Caco-2 (cell line): ENCODE measurements at regions not wholly inside any gene's neighbourhood (a gene's known extent, or its start where the extent isn't known, plus 50 kb on each side); places are given as distances from the start of the nearest gene placed in this dataset.

Experiments used
- BruUV-seq: library from RNA; stranded (reverse); fragments of 400-500 nt; replicated peaks from 2 replicates; lab custom pipeline; 2021; lab: Mats Ljungman, UMichigan
- CTCF ChIA-PET: fragments of 300-600 bp; sonication (Branson Sonifier 250); formaldehyde crosslinking; loops from one replicate; lab custom pipeline; 2022; ENCODE audit warnings: antibody characterized with exemption; lab: Charles Lee
- POLR2A ChIA-PET: fragments of 300-600 bp; sonication (Branson Sonifier 250); formaldehyde crosslinking; loops from one replicate; lab custom pipeline; 2022; ENCODE audit warnings: antibody characterized with exemption; lab: Charles Lee
- DNase-seq, 2 experiments: peaks; one replicate each; pipeline versions ENCODE4 v3.0.0 to v3.0.0-alpha.2; 2020 to 2022
- H3K27me3 ChIP-seq: replicated peaks from 2 replicates; pipeline ENCODE4 v1.6.0; 2011; ENCODE audit warnings: low read length; ENCODE audit not compliant: control insufficient read depth, insufficient read depth
- H3K36me3 ChIP-seq: 2 replicates; pipeline ENCODE4 v1.5.1; 2011; ENCODE audit warnings: low read length; ENCODE audit not compliant: control insufficient read depth, insufficient read depth
- H3K4me1 ChIP-seq: fragments of 250-450 bp; sonication (Bioruptor Pico); 2 replicates; pipeline ENCODE4 v1.5.1; 2020; ENCODE audit warnings: mild to moderate bottlenecking
- H3K4me3 ChIP-seq: 2 replicates; pipeline ENCODE4 v1.5.1; 2011; ENCODE audit warnings: low read depth, mild to moderate bottlenecking, control low read depth, low read length
- H3K9me3 ChIP-seq: fragments of 250-450 bp; sonication (Bioruptor Pico); 2 replicates; pipeline ENCODE4 v1.5.1; 2020; ENCODE audit warnings: mild to moderate bottlenecking, moderate library complexity
- H3K27ac Mint-ChIP-seq: one replicate; pipeline ENCODE4 v1.8.0; 2022; ENCODE audit warnings: mixed read lengths; ENCODE audit not compliant: unreplicated experiment
- H3K27me3 Mint-ChIP-seq: one replicate; pipeline ENCODE4 v1.8.0; 2022; ENCODE audit warnings: mixed read lengths; ENCODE audit not compliant: insufficient read depth, unreplicated experiment
- H3K36me3 Mint-ChIP-seq: one replicate; pipeline ENCODE4 v1.8.0; 2022; ENCODE audit warnings: mild to moderate bottlenecking, mixed read lengths; ENCODE audit not compliant: insufficient read depth, unreplicated experiment
- H3K4me1 Mint-ChIP-seq: one replicate; pipeline ENCODE4 v1.8.0; 2022; ENCODE audit warnings: low read depth, mixed read lengths; ENCODE audit not compliant: unreplicated experiment
- H3K4me3 Mint-ChIP-seq: one replicate; pipeline ENCODE4 v1.8.0; 2022; ENCODE audit warnings: mild to moderate bottlenecking, moderate library complexity, mixed read lengths; ENCODE audit not compliant: unreplicated experiment
- H3K9me3 Mint-ChIP-seq: one replicate; pipeline ENCODE4 v1.8.0; 2022; ENCODE audit warnings: mixed read lengths; ENCODE audit not compliant: unreplicated experiment
- intact Hi-C: fragments of 100-400 bp; cut with micrococcal nuclease; formaldehyde crosslinking; loops from one replicate; pipeline ENCODE4 v1.10.0; 2022; ENCODE audit not compliant: unreplicated experiment
- TF ChIP-seq, protein P1 (sequence below), 2 experiments: fragments of 200-600 bp in 1 of 2; IDR thresholded peaks; 1 replicate in 1 of 2; 2 replicates in 1 of 2; pipeline versions ENCODE4 v1.5.1 to v1.8.0; 2011 to 2022; ENCODE audit warnings: antibody characterized with exemption in 1 of 2, control low read depth in 1 of 2, inconsistent platforms in 1 of 2, low read depth in 1 of 2, low read length in 1 of 2, mild to moderate bottlenecking in 1 of 2, moderate library complexity in 1 of 2; ENCODE audit not compliant: insufficient read depth in 1 of 2, severe bottlenecking in 1 of 2, unreplicated experiment in 1 of 2

GRCh38 chr3:107428051-107428858, 51.0 kb downstream of the CCDC54 start:
- CTCF ChIA-PET, result no interaction called here
- DNase-seq, result no peak
- Histone ChIP-seq H3K27me3 (no peaks in the 10 kb centered on the region), H3K4me3 (no peak overlapping the region), H3K4me1 (no peaks in the 10 kb centered on the region), H3K36me3 (no peaks in the 10 kb centered on the region), H3K9me3 (no peaks in the 10 kb centered on the region)
- Mint-ChIP-seq H3K9me3 (no peaks in the 10 kb centered on the region), H3K4me1 (no peaks in the 10 kb centered on the region), H3K4me3 (no peak overlapping the region), H3K27ac (no peak overlapping the region), H3K36me3 (no peaks in the 10 kb centered on the region), H3K27me3 (peaks cover 3% of the 10 kb centered on the region)
- BruUV-seq, result no TSS peak
- TF ChIP-seq, protein P1, sequence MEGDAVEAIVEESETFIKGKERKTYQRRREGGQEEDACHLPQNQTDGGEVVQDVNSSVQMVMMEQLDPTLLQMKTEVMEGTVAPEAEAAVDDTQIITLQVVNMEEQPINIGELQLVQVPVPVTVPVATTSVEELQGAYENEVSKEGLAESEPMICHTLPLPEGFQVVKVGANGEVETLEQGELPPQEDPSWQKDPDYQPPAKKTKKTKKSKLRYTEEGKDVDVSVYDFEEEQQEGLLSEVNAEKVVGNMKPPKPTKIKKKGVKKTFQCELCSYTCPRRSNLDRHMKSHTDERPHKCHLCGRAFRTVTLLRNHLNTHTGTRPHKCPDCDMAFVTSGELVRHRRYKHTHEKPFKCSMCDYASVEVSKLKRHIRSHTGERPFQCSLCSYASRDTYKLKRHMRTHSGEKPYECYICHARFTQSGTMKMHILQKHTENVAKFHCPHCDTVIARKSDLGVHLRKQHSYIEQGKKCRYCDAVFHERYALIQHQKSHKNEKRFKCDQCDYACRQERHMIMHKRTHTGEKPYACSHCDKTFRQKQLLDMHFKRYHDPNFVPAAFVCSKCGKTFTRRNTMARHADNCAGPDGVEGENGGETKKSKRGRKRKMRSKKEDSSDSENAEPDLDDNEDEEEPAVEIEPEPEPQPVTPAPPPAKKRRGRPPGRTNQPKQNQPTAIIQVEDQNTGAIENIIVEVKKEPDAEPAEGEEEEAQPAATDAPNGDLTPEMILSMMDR (IDR thresholded peaks at IDR 0.05; ENCODE audit: insufficient read depth in 1 of 2, low read depth in 1 of 2, low read length in 1 of 2, severe bottlenecking in 1 of 2, unreplicated experiment in 1 of 2), result no peak
- POLR2A ChIA-PET, result no interaction called here
- intact Hi-C loops, result no loop called here

DNA sequence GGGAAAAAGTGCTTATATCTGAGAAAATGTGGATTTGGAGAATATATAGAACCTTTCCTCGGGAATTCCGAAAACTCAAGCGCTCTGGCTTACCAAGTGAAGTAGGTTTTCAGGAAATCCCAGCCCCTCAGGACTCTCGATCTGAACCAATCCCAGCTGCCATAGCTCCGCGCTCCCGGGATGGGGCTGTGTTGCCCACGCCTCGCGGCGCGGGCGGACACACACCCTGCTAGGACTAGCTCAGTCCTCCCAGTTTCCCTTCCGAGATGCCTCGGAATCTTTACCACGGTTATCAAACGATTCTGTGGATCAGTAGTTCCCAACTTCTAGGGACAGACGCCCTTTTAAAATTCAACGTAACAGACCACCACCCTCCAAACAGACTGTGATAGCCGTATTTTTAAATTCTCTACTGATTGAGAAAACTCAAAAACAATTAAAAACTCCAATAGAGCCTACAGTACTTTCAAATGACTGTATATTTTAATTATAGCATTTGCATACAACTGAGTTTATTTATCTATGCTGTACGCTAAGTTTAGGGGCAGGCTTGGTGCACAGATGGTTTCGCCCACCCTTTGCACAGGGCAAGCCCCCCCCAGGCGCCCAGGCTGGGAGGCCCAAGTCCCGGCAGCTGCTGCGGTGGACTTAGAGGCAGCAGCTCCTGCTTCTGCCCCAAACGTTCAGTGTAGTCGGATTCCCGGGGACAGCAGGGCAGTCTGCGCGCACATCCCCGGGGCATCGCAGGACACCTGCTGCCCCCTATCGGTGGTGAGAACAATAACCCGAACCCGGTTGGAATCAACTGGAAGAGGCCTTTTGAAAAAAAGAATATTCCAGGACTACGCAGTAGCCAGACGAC, 52.3 kb downstream of the CCDC54 start:
- POLR2A ChIA-PET, result no interaction called here
- no peak overlapping the region for H3K27ac Mint-ChIP-seq
- intact Hi-C loops, result loop anchor here (5.0 kb wide), 1 partner anchor 93 kb away; the partner anchor contains the start of gene BBX

More for the DNA sequence above, 52.3 kb downstream of the CCDC54 start:
- Mint-ChIP-seq H3K4me3 (peak overlapping the region; percentile 24), H3K9me3 (no peaks in the 10 kb centered on the region), H3K36me3 (no peaks in the 10 kb centered on the region), H3K27me3 (peaks cover 8% of the 10 kb centered on the region), H3K4me1 (no peaks in the 10 kb centered on the region)
- H3K9me3 ChIP-seq, result no peaks in the 10 kb centered on the region
- DNase-seq, result peak; percentile 39 to 57
- CTCF ChIA-PET, result interaction anchor here (1.3 kb wide), 1 partner anchor 231 kb away, joined by 6 read pairs; no protein-coding TSS in a partner anchor
- TF ChIP-seq, protein P1 (IDR thresholded peaks at IDR 0.05; ENCODE audit: insufficient read depth in 1 of 2, low read depth in 1 of 2, low read length in 1 of 2, severe bottlenecking in 1 of 2, unreplicated experiment in 1 of 2), result peak; percentile 47 to 58
- no peak overlapping the region for H3K4me3 ChIP-seq
- H3K36me3 ChIP-seq, result no peaks in the 10 kb centered on the region
- no peaks in the 10 kb centered on the region for H3K4me1 ChIP-seq
- no peaks in the 10 kb centered on the region for H3K27me3 ChIP-seq
- BruUV-seq, result no TSS peak
